ENCODE measurements at regions not wholly inside any gene's neighbourhood (a gene's known extent, or its start where the extent isn't known, plus 50 kb on each side); places are given as distances from the start of the nearest gene placed in this dataset.

GRCh38 chr10:5310914-5311313, 53.9 kb upstream of the UCN3 start:
- DNase-seq (ENCODE audit: low spot score): no peak

- DNase-seq (ENCODE audit: low spot score): no peak
Observed at GRCh38 chr10:5311617-5312016, 53.1 kb upstream of the UCN3 start.

- DNase-seq (ENCODE audit: low spot score): no peak
Observed at GRCh38 chr10:5314840-5315239, 49.9 kb upstream of the UCN3 start.

Measured in HuH-7.5 (cell line).